Cardiac fibroblast (primary cell): ENCODE measurements at regions not wholly inside any gene's neighbourhood (a gene's known extent, or its start where the extent isn't known, plus 50 kb on each side); places are given as distances from the start of the nearest gene placed in this dataset.

Source experiments
- DNase-seq, 2 donors: peaks; one replicate each; pipeline versions ENCODE4 v3.0.0 to v3.0.0-alpha.2; 2010; ENCODE audit warnings: low read depth in 2 of 2
- H3K4me3 ChIP-seq, 2 donors: replicated peaks in 1 of 2; 1 replicate in 1 of 2; 2 replicates in 1 of 2; pipeline ENCODE4 v1.5.1; 2011; ENCODE audit warnings: low read depth in 2 of 2, low read length in 2 of 2, mild to moderate bottlenecking in 2 of 2, moderate library complexity in 1 of 2
- CTCF ChIP-seq: IDR thresholded peaks from one replicate; pipeline ENCODE4 v1.5.1; 2011; ENCODE audit warnings: low read depth, mild to moderate bottlenecking, low read length, inconsistent platforms

DNA sequence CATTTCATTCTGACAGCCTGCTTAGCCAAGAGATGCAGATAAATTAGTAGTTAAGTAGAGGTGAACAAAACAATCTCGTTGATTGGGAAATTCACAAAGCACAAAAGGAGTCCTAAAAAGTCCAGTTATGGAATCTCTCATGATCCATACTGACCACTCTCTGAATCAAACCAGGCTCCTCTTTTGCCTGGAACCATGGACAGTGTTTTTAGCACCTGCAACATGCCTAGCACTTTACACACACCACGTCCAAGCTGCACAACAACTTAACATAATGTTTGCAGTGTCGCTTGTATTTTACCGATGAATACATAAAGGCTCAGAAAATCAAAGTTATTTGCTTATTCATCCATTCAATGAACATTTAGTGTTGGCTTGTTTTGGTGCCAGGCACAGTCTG, 101.8 kb upstream of the ST8SIA2 start:
- TF ChIP-seq CTCF: no peak
- H3K4me3 ChIP-seq: no peak overlapping the region
- DNase-seq: no peak

DNA sequence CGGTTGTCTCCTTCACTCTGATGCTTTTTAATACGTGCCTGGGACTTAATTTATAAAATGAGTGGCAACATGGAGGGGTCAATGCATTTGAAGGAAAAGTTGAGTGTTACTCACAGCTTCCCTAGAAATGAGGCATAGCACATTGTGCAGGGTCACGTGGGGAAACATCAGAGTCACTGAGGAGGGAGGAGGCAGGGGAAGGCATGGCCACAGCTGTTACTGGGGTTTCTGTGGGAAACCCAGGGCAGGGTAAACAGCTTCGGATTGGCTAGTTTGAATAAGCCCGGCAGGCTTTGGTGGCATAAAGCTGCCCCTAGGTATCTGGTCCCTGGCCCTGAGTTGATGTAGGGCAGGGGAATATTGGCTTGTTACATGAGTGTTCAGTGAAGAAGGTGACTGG, 98.9 kb upstream of the ST8SIA2 start:
- no peak overlapping the region for H3K4me3 ChIP-seq
- TF ChIP-seq CTCF: no peak
- DNase-seq: no peak

GRCh38 chr15:92304223-92304975, 89.3 kb upstream of the ST8SIA2 start:
- no peak for DNase-seq
- H3K4me3 ChIP-seq: no peak overlapping the region
- no peak for TF ChIP-seq CTCF

GRCh38 chr15:92305343-92305742, 88.3 kb upstream of the ST8SIA2 start:
- no peak for TF ChIP-seq CTCF
- no peak overlapping the region for H3K4me3 ChIP-seq
- DNase-seq: no peak

DNA sequence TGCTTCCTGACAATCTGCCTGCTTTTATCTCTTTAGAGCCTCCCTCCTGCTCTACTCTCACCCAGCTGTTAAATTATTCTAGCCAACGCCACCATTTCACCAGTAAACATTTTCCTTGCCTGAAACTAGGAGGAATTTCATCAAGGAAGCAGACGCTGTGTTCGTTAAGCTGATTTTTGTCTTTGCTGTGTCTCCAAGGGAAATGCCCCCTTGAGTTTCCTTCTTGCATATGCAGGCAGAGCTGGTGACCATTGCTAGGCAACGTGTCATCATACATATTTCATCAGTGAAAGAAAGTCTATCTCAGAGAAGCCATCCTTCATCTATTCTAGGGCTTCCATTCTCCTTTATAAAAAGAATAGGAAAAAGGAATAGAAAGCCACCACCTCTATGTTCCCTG, 87.0 kb upstream of the ST8SIA2 start:
- no peak overlapping the region for H3K4me3 ChIP-seq
- peak in 1 of 2 donors; percentile 2 for DNase-seq
- TF ChIP-seq CTCF: no peak

GRCh38 chr15:92315144-92315543, 78.5 kb upstream of the ST8SIA2 start:
- TF ChIP-seq CTCF: no peak
- no peak for DNase-seq
- H3K4me3 ChIP-seq: no peak overlapping the region
